ENCODE measurements at regions not wholly inside any gene's neighbourhood (a gene's known extent, or its start where the extent isn't known, plus 50 kb on each side); places are given as distances from the start of the nearest gene placed in this dataset.

DNA sequence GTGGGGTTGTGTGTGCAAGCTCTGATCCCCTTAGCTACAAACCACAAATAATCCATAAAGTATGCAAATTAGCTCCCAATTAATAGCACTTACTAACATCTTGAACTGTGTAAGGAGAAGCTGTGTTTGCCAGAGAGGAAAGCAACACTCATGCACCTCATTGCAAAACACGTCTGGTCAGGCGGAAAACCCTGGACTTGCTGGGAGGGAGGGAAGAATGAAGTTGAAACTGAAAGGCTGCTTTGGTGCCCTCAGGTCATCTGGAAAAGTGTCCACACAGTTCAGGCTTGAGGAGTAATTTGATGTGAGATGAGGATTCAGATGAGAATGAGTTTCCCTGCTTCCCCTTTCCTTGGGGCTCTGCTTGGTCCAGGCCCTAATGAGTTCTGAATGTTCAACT lies 185.5 kb upstream of the ANKRD28 start (continued):
- TF ChIP-seq, protein P1, sequence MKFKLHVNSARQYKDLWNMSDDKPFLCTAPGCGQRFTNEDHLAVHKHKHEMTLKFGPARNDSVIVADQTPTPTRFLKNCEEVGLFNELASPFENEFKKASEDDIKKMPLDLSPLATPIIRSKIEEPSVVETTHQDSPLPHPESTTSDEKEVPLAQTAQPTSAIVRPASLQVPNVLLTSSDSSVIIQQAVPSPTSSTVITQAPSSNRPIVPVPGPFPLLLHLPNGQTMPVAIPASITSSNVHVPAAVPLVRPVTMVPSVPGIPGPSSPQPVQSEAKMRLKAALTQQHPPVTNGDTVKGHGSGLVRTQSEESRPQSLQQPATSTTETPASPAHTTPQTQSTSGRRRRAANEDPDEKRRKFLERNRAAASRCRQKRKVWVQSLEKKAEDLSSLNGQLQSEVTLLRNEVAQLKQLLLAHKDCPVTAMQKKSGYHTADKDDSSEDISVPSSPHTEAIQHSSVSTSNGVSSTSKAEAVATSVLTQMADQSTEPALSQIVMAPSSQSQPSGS (IDR thresholded peaks at IDR 0.05; ENCODE audit: low read length), result no peak
- TF ChIP-seq, protein P2, sequence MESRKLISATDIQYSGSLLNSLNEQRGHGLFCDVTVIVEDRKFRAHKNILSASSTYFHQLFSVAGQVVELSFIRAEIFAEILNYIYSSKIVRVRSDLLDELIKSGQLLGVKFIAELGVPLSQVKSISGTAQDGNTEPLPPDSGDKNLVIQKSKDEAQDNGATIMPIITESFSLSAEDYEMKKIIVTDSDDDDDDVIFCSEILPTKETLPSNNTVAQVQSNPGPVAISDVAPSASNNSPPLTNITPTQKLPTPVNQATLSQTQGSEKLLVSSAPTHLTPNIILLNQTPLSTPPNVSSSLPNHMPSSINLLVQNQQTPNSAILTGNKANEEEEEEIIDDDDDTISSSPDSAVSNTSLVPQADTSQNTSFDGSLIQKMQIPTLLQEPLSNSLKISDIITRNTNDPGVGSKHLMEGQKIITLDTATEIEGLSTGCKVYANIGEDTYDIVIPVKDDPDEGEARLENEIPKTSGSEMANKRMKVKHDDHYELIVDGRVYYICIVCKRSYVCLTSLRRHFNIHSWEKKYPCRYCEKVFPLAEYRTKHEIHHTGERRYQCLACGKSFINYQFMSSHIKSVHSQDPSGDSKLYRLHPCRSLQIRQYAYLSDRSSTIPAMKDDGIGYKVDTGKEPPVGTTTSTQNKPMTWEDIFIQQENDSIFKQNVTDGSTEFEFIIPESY (IDR thresholded peaks at IDR 0.05), result no peak
- TF ChIP-seq, protein P3, sequence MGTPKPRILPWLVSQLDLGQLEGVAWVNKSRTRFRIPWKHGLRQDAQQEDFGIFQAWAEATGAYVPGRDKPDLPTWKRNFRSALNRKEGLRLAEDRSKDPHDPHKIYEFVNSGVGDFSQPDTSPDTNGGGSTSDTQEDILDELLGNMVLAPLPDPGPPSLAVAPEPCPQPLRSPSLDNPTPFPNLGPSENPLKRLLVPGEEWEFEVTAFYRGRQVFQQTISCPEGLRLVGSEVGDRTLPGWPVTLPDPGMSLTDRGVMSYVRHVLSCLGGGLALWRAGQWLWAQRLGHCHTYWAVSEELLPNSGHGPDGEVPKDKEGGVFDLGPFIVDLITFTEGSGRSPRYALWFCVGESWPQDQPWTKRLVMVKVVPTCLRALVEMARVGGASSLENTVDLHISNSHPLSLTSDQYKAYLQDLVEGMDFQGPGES (IDR thresholded peaks at IDR 0.05), result no peak
- TF ChIP-seq POU2F2 (IDR thresholded peaks at IDR 0.05; ENCODE audit: borderline replicate concordance, low read depth, low read length) (no peak), JUNB (IDR thresholded peaks at IDR 0.05) (no peak), TCF12 (IDR thresholded peaks at IDR 0.05; ENCODE audit: low read depth, low read length) (no peak), KAT2A (conservative IDR thresholded peaks at IDR 0.05; ENCODE audit: control insufficient read depth, low read depth, low read length) (no peak), CEBPZ (IDR thresholded peaks at IDR 0.05; ENCODE audit: low read depth, low read length) (no peak), RAD21 (IDR thresholded peaks at IDR 0.05; ENCODE audit: insufficient read depth, low read depth, low read length) (no peak), GATAD2B (conservative IDR thresholded peaks at IDR 0.05; ENCODE audit: low read depth) (no peak), RELA (IDR thresholded peaks at IDR 0.05; ENCODE audit: borderline replicate concordance, partially characterized antibody) (no peak), E2F4 (IDR thresholded peaks at IDR 0.05; ENCODE audit: low read depth, low read length) (no peak)
- TF ChIP-seq, protein P4, sequence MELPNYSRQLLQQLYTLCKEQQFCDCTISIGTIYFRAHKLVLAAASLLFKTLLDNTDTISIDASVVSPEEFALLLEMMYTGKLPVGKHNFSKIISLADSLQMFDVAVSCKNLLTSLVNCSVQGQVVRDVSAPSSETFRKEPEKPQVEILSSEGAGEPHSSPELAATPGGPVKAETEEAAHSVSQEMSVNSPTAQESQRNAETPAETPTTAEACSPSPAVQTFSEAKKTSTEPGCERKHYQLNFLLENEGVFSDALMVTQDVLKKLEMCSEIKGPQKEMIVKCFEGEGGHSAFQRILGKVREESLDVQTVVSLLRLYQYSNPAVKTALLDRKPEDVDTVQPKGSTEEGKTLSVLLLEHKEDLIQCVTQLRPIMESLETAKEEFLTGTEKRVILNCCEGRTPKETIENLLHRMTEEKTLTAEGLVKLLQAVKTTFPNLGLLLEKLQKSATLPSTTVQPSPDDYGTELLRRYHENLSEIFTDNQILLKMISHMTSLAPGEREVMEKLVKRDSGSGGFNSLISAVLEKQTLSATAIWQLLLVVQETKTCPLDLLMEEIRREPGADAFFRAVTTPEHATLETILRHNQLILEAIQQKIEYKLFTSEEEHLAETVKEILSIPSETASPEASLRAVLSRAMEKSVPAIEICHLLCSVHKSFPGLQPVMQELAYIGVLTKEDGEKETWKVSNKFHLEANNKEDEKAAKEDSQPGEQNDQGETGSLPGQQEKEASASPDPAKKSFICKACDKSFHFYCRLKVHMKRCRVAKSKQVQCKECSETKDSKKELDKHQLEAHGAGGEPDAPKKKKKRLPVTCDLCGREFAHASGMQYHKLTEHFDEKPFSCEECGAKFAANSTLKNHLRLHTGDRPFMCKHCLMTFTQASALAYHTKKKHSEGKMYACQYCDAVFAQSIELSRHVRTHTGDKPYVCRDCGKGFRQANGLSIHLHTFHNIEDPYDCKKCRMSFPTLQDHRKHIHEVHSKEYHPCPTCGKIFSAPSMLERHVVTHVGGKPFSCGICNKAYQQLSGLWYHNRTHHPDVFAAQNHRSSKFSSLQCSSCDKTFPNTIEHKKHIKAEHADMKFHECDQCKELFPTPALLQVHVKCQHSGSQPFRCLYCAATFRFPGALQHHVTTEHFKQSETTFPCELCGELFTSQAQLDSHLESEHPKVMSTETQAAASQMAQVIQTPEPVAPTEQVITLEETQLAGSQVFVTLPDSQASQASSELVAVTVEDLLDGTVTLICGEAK (IDR thresholded peaks at IDR 0.05; ENCODE audit: borderline replicate concordance), result no peak

Measured in GM12878 (cell line).